Astrocyte of the spinal cord (primary cell): ENCODE measurements at regions not wholly inside any gene's neighbourhood (a gene's known extent, or its start where the extent isn't known, plus 50 kb on each side); places are given as distances from the start of the nearest gene placed in this dataset.

Experiments used
- DNase-seq: peaks from one replicate; pipeline ENCODE4 v3.0.0; 2011; ENCODE audit warnings: low read depth, low spot score
- H3K4me3 ChIP-seq: 2 replicates; pipeline ENCODE4 v1.5.1; 2011; ENCODE audit warnings: low read depth, mild to moderate bottlenecking, low read length, moderate library complexity
- CTCF ChIP-seq: IDR thresholded peaks from 2 replicates; pipeline ENCODE4 v1.5.1; 2012; ENCODE audit warnings: low read depth, mild to moderate bottlenecking, low read length, inconsistent platforms
- in situ Hi-C: cut with HindIII; loops from 2 replicates; pipeline ENCODE4 v1.10.0; 2017; ENCODE audit warnings: low sequenced_read_pairs

DNA sequence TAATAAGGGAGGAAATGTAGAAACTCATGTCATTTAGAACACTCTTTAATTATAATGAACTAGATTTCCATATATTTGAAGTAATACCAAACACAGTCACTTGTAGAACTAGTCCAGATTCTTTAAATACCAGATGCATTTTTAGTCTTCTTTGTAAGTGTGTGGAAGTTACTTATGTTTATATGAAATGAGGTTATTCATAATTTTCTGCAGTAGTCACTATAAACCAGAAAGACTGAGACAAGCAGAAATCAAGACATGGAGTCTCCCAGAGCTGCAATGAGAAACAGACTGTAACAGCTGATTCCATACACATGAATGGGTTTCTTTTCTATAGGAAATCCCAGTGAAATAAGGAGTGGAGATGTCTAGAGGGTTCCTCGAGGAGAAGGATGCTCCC, 216.6 kb upstream of the ZP4 start:
- in situ Hi-C loops, result no loop called here
- no peak overlapping the region for H3K4me3 ChIP-seq
- no peak for DNase-seq
- no peak for TF ChIP-seq CTCF

- no peak overlapping the region for H3K4me3 ChIP-seq
- no peak for TF ChIP-seq CTCF
- no peak for DNase-seq
- in situ Hi-C loops, result no loop called here
Observed at GRCh38 chr1:238104752-238105151, 214.0 kb upstream of the ZP4 start.

DNA sequence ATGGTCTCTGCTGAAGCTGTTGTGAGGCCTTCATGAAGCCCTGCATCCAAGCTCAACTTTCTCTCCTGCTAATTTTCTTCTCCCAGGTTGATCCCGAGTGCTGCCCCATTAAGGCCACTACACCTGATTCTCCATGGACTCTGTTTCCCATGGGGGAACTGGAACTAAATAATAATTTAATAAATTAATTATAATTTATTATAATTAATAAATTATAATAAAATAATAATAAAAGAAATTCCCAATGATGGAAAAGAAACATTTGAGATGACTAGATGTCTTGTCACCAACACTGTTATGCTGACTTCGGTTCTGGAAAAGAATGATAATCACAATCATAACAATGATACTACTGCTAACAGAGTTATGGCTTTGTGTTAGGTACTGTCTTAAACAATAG, 211.2 kb upstream of the ZP4 start:
- in situ Hi-C loops, result no loop called here
- no peak for TF ChIP-seq CTCF
- H3K4me3 ChIP-seq, result no peak overlapping the region
- no peak for DNase-seq

DNA sequence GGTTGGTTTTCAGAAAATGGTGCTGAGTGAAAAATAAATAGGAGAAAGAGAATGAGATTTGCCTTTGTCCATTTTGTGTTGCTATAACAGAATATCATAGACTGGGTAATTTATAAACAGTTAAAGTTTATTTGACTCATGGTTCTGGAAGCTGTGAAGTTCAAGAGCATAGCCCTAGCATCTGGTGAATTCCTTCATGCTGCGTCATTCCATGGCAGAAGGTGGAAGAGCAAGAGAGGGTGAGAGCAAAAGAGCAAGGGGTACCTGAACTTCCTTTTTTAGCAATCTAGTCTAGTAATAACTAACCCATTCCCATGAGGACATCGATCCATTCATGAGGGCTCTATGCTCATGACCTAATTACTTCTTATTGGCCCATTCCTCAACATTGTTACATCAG, 209.1 kb upstream of the ZP4 start:
- no peak for DNase-seq
- TF ChIP-seq CTCF, result no peak
- in situ Hi-C loops, result no loop called here
- H3K4me3 ChIP-seq, result no peak overlapping the region

GRCh38 chr1:238089615-238090014, 198.9 kb upstream of the ZP4 start:
- in situ Hi-C loops, result no loop called here
- H3K4me3 ChIP-seq, result no peak overlapping the region
- TF ChIP-seq CTCF, result no peak
- no peak for DNase-seq

DNA sequence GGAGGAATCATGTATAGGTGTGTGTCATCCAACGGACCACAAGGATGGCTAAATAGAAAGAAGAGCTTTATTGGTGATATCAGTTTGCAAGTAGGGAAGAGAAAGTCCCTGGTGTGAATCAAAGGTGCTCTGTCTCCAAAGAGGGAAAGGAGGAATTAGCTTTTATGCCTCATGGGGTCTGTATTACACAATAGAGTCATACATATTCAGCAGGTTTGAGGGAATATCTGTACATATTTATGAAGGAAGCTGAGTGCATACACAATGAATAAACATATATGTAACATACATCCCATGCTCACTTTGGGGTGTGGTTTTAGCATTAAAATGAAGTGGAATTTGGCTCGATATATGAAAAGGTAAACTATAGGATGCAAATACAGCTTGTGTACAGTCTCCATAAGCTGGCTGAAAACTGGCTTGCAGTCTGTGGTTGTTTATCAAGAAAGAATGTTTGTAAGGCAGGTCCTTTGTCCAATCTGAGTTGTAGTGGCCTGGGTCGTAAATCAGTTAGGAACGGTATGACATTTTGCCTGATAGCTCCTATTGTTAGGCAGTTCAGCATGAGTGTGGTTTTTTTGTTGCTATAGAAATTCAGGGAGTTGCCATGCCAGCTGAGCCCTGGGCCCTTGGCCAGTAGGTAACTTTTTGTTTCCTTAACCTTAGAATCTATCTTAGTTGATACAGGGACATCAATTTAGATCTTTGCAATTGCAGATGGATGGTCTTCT, 198.0 kb upstream of the ZP4 start:
- TF ChIP-seq CTCF, result no peak
- H3K4me3 ChIP-seq, result no peak overlapping the region
- DNase-seq, result no peak
- in situ Hi-C loops, result no loop called here
